NCI-H2227 (cell line): ENCODE measurements at regions not wholly inside any gene's neighbourhood (a gene's known extent, or its start where the extent isn't known, plus 50 kb on each side); places are given as distances from the start of the nearest gene placed in this dataset.
A peak's percentile ranks its signal among the peaks of the same experiment; 100 is the strongest.

Experiments
- DNase-seq: peaks from one replicate; lab custom pipeline; 2025; ENCODE audit not compliant: unreplicated experiment; lab: John Stamatoyannopoulos, UW

- no peak for DNase-seq
Observed at GRCh38 chr5:135641319-135641718, 62.5 kb upstream of the CXCL14 start.

- no peak for DNase-seq
Observed at GRCh38 chr5:135635451-135635850, 56.7 kb upstream of the CXCL14 start.

- DNase-seq = peak; percentile 48
Observed at GRCh38 chr5:135632798-135633197, 54.0 kb upstream of the CXCL14 start.

- no peak for DNase-seq
Observed at GRCh38 chr5:135631391-135631790, 52.6 kb upstream of the CXCL14 start.

- DNase-seq = no peak
Observed at GRCh38 chr5:135629666-135630065, 50.9 kb upstream of the CXCL14 start.

GRCh38 chr5:135628771-135629563 is 50.2 kb upstream of the CXCL14 start:
- DNase-seq = no peak
